SK-N-SH treated with all-trans-retinoic acid at 6 μM for 48 hours (cell line): ENCODE measurements at regions not wholly inside any gene's neighbourhood (a gene's known extent, or its start where the extent isn't known, plus 50 kb on each side); places are given as distances from the start of the nearest gene placed in this dataset.

Experiments used
- ARNTL ChIP-seq: fragments of 450-650 bp; formaldehyde crosslinking; IDR thresholded peaks from 2 replicates; pipeline ENCODE4 v1.5.0; 2020; ENCODE audit warnings: low read depth, mild to moderate bottlenecking, moderate library complexity, borderline replicate concordance
- CSRNP3 ChIP-seq: fragments of 250-450 bp; sonication (Bioruptor Pico); IDR thresholded peaks from 2 replicates; pipeline ENCODE4 v1.5.1; 2021; ENCODE audit warnings: mild to moderate bottlenecking, moderate library complexity
- ESRRG ChIP-seq: fragments of 250-450 bp; sonication (Bioruptor Pico); IDR thresholded peaks from 2 replicates; pipeline ENCODE4 v1.6.1; 2021; ENCODE audit warnings: mild to moderate bottlenecking
- ISL1 ChIP-seq: fragments of 250-450 bp; sonication (Bioruptor Pico); IDR thresholded peaks from 2 replicates; pipeline ENCODE4 v2.1.2; 2022; ENCODE audit warnings: mild to moderate bottlenecking, moderate library complexity
- PATZ1 ChIP-seq: fragments of 250-450 bp; sonication (Bioruptor Pico); IDR thresholded peaks from 2 replicates; pipeline ENCODE4 v1.8.0; 2020; ENCODE audit warnings: mild to moderate bottlenecking, moderate library complexity, borderline replicate concordance
- POU6F1 ChIP-seq: fragments of 250-450 bp; sonication (Bioruptor Pico); IDR thresholded peaks from 2 replicates; pipeline ENCODE4 v1.8.0; 2021; ENCODE audit warnings: low read depth, mild to moderate bottlenecking, moderate library complexity, borderline replicate concordance
- SNAI2 ChIP-seq: fragments of 250-450 bp; sonication (Bioruptor Pico); IDR thresholded peaks from 2 replicates; pipeline ENCODE4 v1.5.0; 2020; ENCODE audit warnings: mild to moderate bottlenecking, moderate library complexity
- TSHZ2 ChIP-seq: fragments of 250-450 bp; sonication (Bioruptor Pico); IDR thresholded peaks from 2 replicates; pipeline ENCODE4 v1.5.0; 2020; ENCODE audit warnings: mild to moderate bottlenecking, moderate library complexity
- ZC3H10 ChIP-seq: fragments of 250-450 bp; sonication (Bioruptor Pico); IDR thresholded peaks from 2 replicates; pipeline ENCODE4 v1.5.1; 2021; ENCODE audit warnings: mild to moderate bottlenecking, moderate library complexity
- ZFP30 ChIP-seq: fragments of 450-650 bp; formaldehyde crosslinking; IDR thresholded peaks from 2 replicates; pipeline ENCODE4 v1.5.0; 2022; ENCODE audit warnings: mild to moderate bottlenecking, moderate library complexity

- TF ChIP-seq ESRRG (CRISPR knock-in tag): no peak
- no peak for TF ChIP-seq POU6F1 (CRISPR knock-in tag)
- no peak for TF ChIP-seq CSRNP3 (CRISPR knock-in tag)
- no peak for TF ChIP-seq ZC3H10 (CRISPR knock-in tag)
- TF ChIP-seq TSHZ2 (CRISPR knock-in tag): no peak
- TF ChIP-seq ISL1: no peak
- TF ChIP-seq ARNTL (CRISPR knock-in tag): no peak
- no peak for TF ChIP-seq ZFP30 (CRISPR knock-in tag)
- TF ChIP-seq PATZ1 (CRISPR knock-in tag): no peak
- no peak for TF ChIP-seq SNAI2
These were observed 1528.9 kb upstream of the FLRT2 start for GRCh38 chr14:84001023-84001422.
